Esophagus muscularis mucosa (tissue), 3 donors: ENCODE measurements at regions not wholly inside any gene's neighbourhood (a gene's known extent, or its start where the extent isn't known, plus 50 kb on each side); places are given as distances from the start of the nearest gene placed in this dataset.
"Not testable (repeated sequence)": the region's sequence is repeated elsewhere in the genome, so short reads cannot be mapped to it uniquely, and the experiment has no call there.

Experiments
- CTCF ChIP-seq, 3 experiments: fragments of 200-600 bp in 2 of 3; fragments of 450-650 bp in 1 of 3; sonication (generic) in 2 of 3; IDR thresholded peaks; one replicate each; pipeline ENCODE4 v1.5.1; 2017 to 2019; ENCODE audit warnings: antibody characterized with exemption in 3 of 3, mild to moderate bottlenecking in 2 of 3, moderate library complexity in 1 of 3
- POLR2A ChIP-seq: fragments of 450-650 bp; IDR thresholded peaks from one replicate; pipeline ENCODE4 v1.6.1; 2017; ENCODE audit warnings: antibody characterized with exemption, moderate library complexity, mild to moderate bottlenecking, low read depth
- POLR2AphosphoS5 ChIP-seq, 2 donors: sonication (generic); formaldehyde crosslinking; IDR thresholded peaks; one replicate each; pipeline ENCODE4 v1.6.1; 2017; ENCODE audit warnings: antibody characterized with exemption in 2 of 2

- TF ChIP-seq CTCF (IDR thresholded peaks at IDR 0.05); POLR2A; POLR2AphosphoS5 (IDR thresholded peaks at IDR 0.05): not testable (repeated sequence)
Observed at GRCh38 chr14:105770619-105771216, 244.3 kb downstream of the TMEM121 start.
